Raji (cell line): ENCODE measurements at regions not wholly inside any gene's neighbourhood (a gene's known extent, or its start where the extent isn't known, plus 50 kb on each side); places are given as distances from the start of the nearest gene placed in this dataset.

Experiments
- POLR2A ChIP-seq: IDR thresholded peaks from 2 replicates; pipeline ENCODE4 v1.6.1; 2011; ENCODE audit warnings: low read depth, low read length, control low read depth; ENCODE audit not compliant: insufficient read depth

DNA sequence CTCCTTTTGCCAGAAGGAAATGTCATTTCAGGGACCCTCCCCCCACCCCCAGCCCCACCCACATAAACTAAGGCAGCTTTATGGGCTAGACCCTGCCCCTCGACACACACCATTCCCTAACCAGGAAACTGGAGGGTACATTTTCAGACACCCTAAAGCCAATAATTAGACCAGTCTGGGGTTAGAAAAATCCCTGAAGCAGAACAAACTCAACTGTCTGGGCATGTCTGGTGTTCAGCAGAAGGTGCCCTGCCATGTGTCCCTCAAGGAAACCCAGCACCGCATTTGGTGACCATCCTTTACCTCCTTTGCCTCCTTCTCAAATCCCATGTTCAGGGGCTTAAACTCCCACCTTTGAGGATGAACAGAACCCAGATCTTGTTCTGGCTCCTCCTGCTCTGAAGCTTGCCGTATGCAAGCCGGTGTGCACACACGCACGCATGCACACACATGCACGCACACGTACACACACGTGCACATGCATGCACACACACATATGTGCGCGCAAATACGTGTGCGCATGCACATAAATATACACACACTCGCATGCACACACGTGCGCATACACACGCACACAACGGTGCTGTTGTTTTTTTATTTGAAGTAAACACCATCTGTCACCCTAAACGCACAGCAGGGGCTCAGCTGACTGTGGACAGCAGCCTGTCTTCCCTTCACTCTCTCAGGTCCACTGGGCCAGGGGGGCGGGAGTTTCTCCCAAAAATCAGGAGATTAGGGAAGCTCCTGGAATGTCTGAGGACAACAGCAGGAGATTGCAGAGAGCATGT is 156.8 kb upstream of the TNRC6C start:
- no peak for TF ChIP-seq POLR2A

DNA sequence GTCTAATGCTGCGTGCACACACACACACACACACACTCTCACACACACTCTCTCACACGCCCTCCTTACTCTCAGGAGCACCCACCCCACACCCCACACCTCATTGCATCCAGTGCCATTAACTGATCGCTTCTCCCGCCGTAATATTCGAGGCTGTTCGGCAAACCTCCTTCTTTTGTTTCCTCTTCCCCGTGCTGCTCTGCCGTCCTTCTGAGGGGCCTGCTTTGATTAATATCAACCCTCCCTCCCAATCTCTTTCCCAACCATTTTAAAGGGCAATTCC is 156.2 kb upstream of the TNRC6C start:
- TF ChIP-seq POLR2A: no peak

DNA sequence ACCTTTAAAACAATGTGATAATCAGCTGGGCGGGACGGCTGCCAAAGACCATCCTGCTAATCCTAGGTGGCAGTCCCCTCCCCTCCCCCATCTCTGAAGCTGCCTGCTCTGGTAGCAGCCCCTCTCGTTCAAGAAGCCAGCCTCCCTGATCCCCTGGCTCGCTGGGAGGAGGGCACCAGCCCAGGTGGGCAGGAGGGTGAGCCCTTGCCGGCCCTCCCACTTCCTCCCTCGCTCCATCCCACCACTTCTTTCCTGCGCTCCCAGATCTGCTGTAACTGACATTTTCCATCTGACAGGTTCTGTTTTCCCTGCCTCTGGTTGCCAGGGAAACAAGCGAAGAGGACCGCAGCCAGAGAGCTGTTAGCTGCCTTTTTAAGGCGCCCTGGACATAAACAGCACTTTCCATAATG is 155.7 kb upstream of the TNRC6C start:
- TF ChIP-seq POLR2A: no peak

DNA sequence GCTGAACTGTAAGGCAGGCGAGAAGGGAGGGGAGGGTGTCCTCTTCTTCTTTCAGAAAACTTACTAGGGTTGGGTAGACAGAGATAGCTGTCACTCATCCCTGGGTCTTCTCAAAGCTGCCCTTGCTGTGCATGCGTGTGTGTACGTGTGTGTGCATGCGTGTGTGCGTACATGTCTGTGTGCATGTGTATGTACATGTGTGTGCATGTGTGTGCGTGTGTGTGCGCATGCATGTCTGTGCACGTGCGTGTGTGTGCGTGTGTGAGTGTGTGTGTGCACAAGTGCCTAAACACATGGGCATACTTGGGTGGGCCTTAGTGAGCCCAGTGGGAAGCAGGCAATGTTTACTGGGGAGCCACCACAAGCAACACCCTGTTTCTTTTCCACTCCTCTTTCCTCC is 154.8 kb upstream of the TNRC6C start:
- no peak for TF ChIP-seq POLR2A

DNA sequence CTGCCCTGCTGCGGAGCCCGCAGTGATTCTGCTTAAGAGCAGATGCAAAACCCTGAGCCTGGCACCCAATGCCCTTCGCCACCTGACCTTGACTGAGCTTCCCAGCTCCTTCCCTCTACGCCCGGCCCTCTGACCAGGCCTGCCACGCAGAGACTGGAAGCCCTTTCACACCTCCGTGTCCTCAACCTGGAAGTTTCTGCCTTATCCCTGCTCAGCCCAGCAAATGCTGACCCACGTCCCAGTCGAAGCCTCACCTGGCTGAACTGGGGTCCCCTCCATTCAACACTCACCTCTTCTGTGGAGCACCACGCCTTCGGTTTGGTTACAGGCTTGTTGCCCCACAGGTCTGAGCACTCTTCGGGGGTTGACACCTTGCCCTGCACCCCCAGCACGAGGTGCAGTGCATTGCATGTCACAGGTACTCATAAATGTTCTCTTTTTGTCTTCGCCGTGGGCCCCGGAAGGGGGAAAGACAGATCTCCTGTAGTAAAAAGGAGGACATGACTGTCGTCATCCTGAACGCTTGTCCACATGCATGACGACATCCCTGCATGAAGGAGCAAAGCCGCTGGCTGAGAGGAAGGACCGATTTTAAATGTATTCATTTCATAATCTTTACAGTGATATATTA is 153.6 kb upstream of the TNRC6C start:
- no peak for TF ChIP-seq POLR2A

DNA sequence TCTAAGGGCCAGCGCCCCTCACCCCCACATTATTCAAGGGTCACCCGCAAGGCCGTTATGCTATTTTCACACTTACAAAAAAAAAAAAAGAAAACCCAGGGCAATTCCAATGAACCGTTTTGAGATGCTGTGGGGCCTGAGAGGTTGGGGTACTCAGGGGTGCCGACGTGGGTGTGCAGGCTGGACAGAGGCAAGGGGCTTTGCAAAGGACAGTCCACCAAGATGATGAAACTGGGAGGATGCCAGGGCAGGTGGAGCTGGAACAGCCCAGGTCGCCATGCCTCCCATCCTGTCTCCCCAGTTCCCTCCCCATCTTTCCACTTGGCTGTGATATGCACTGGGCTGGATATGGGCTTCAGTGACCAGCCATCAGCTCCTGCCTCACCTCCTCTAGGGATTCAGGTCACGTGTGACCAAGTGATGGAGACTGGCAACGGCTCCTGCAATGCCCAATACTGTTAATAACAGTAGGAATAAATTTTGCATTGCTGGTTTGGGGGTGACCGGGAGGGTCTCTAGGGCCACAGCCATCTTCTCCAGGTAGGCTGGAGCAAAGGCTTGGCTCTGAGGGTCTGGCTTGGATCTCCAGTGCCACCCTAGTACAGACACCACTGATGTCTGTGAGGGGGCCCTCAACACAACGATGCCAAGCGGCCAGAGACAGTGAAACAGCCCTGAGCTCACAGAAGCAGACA is 151.3 kb upstream of the TNRC6C start:
- TF ChIP-seq POLR2A: no peak

DNA sequence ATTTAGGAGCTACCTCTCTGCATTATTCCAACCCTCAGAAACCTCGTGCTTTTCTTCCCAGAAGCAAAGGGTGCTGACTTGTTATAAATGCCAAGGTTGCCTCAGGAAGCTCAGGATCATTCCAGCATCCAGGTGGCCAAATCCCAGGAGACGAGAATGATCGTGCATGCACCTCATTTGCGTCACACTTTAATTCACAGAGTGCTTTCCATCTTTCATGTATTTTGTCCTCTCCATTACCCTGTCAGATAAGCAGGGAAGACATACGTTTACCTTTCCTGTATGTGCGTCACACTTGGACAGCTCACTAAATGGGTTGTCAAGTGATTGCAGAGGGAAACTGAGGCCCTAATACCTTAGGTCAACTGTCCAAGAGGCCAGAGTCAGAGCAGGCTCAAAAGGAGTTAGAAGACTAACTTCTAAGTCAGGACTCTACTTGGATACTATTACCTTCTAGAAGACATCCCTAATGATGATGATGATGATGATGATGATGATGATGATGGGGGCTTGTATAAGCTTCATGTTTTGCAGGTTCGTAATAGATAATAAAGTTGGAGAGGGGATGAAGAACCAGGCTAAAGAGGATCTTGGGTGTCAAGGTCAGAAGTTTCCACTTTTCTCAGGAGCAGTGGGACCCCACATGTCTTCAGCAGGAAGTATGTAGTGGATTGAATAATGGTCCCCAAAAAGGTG is 150.6 kb upstream of the TNRC6C start:
- no peak for TF ChIP-seq POLR2A

DNA sequence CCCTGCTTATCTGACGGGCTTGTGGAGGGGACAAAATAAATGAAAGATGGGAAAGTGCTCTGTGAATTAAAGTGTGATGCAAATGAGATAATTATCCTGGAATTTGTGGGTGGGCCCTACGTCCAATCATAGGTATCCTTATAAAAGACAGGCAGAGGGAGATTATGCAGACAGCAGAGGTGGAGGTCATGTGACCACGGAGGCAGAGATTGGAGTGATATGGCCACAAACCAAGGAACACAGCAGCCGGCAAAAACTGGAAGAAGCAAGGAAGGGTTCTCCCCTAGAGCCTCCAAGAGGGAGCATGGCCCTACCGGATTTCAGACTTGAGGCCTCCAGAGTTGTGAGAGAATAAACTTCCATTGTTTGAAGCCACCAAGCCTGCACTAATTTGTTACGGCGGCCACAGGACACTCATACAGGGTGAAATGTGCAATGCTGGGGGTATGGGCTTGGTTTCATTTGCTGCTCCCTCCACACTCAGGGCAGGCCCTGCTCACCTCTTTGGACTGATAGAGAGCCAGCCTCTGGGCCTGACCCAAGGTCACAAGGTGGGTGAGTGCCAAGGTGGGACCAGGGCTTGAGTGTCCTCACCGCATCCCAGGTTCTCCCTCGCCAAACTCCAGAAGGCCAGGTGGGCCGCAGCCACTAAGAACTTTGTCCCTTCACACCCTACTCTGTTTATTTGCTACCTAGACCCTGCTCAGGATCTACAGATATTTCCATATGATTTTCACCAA is 149.6 kb upstream of the TNRC6C start:
- TF ChIP-seq POLR2A: no peak

DNA sequence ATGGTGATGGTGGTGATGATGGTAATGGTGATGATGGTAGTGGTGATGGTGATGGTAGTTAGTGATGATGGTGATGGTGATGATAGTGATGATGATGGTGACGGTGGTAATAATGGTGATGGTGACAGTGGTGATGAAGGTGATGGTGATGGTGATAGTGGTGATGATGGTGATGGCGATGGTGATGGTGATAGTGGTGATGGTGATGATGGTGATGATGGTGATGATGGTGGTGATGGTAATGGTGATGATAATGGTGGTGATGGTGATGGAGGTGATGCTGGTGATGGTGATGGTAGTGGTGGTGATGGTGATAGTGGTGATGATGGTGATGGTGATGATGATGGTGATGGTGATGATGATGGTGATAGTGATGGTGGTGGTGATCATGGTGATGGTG is 148.7 kb upstream of the TNRC6C start:
- TF ChIP-seq POLR2A: no peak

DNA sequence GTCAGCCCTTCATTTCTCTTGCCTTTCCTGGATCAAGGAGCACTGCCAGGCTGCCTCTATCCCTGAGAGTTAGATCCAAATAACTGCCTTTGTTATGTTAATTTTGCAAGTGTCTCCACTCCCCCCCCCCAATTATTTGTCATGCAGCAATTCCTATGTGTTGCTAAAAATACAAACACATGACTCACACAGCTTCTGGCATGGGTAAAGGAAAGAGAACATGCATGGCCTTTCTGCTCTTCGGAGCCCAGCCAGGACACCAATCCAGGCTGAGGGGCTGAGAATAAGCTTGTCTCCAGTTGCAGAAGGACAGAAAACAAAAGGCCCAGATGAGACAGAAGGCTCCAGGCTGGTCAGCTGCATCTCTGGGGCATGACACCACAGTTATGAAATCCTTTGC is 148.0 kb upstream of the TNRC6C start:
- TF ChIP-seq POLR2A: no peak

DNA sequence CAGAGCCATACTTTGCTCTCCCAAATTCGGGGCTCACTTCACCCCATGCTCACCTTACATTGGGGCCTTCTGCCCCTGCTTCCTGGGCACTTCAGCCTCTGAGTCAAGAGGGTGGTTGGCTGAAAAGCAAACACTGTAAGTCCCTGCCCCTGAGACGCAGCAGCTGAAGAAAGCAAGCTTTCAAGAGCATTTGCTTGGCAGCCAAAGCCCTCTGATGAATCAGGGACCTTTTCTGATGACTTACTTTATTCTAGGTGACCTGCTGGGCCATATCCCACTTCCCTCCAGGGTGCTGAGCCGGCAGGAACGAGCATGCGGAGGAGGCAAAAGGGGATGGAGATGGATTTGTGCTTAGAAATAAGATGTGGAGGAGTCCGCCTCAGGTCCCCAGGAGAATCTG is 147.0 kb upstream of the TNRC6C start:
- TF ChIP-seq POLR2A: no peak

DNA sequence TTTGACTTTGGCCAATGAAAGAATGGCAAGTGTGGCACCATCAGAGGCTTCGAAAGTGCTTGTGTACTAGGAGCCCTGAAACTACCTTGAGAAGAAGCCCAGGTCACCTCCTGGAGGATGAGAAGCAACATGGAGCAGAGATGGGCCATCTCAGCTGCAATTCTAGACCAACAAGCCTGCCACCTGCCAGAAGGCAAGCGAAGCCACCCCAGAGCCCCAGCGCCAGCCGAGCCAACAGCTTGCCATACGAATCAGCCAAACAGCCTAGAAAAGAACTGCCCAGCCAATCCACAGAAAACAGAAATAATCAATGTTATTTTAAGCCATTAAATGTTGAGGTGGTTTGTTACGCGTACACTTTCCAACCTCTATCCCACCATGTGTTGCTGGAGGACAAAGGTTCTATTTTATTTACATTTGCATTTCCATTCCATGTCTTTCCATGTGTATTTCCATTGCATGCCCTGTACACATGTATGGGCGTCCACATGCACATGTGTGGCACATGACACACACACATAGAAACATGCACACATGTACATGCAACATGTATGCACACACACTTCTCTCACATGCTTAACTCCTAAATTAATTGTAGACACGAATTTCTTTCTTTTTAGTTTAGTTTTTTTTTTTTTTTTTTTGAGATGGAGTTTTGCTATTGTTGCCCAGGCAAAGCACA is 144.3 kb upstream of the TNRC6C start:
- TF ChIP-seq POLR2A: no peak

DNA sequence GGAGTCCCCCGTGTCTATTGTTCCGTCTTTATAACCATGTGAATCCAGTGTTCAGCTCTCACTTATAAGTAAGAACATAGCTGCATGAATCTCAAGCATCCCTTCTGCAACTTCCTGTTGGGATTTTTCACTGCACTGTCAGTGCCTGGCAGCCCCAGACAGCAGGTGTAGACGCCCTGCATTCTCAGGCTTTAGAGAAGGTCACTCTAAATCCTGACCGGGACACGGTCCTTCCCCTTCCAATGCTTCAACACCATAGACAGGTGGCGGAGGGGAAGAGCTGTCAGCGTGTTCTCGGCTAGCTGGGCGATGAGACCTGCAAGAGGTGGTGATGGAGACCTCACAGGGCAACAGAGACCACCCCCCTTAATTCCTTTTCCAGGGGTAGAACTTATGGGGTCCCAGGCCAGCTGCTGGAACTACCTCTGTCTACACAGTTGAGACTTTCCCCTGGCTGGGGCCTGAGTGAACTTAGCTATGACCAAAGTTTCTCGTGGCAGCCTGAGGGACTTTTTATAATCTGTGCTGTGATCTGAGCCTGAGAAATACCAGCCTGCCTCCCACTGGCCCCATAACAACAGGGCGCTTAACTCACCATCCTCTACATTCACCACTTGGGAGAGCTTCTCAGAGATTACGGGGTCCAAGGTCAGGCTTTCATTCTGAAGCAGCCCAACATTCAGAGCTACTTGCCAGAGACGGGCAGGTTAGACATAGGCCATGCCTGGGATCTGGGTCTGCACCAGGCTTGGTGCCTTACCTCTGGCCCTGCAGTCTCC is 143.2 kb upstream of the TNRC6C start:
- TF ChIP-seq POLR2A: no peak

DNA sequence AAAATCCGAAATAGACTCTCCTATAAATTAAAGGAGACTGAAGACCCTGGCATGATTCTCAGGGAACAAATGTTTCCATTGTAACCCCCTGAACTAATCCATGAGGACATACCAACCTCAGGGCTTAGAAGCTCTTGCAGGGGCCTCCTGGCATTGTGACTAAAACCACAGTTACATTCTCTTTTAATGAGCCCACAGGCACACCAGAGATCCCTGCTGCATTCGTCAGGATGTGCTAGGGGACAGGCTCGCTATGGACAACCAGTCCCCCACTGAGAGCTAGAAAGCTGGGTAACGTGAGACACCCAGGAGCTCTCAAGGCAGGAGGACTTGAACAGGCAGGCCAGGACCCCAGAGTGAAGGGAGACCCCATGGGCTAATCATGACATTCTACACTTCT is 140.6 kb upstream of the TNRC6C start:
- TF ChIP-seq POLR2A: no peak
